ENCODE measurements at regions not wholly inside any gene's neighbourhood (a gene's known extent, or its start where the extent isn't known, plus 50 kb on each side); places are given as distances from the start of the nearest gene placed in this dataset.
"Not testable (repeated sequence)": the region's sequence is repeated elsewhere in the genome, so short reads cannot be mapped to it uniquely, and the experiment has no call there.

DNA sequence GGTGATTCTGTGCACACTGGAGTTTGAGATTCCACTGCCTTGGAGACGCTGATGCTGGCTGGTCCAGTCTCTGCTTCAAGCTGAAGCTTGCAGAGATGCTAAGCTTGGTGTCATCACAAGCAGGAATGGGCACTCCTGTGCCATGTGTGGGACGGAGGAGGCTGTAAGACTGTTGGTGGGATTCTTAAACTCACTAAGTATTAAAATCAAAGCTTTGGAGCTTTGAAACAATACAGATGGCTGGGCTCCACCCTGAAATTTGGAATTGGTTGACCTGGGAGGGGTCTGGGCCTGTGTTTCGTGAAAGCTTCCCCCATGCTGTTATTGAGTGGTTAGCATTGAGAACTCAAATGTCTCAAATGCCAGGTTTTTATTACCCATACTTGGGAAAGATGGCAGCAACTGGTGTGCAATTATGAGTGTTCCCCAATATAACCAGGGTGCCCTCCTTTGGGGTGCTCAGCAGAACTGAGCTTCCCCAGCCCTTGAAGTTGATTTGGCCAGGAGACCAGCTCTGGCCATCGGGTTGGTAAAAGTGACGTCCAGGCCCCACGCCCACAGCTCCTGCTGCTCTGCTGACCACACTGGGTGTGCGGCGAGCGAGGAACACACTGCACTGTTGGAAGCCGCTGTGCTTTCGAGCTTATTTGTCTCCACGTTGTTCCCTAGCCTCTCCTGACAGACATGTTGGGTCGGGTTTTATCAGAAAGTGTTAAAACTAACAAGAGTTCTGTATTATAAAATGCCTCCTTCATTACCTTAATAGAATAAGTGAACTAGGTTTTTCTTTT is 377.7 kb downstream of the GLRX3 start:
- H3K4me1 Mint-ChIP-seq, result no peaks in the 10 kb centered on the region
- no peak overlapping the region for H3K4me3 Mint-ChIP-seq
- no peak overlapping the region for H3K27ac Mint-ChIP-seq
- no peaks in the 10 kb centered on the region for H3K36me3 Mint-ChIP-seq (ENCODE audit: low read depth)
- no peaks in the 10 kb centered on the region for H3K9me3 ChIP-seq (ENCODE audit: control insufficient read depth, low read length, poor library complexity, severe bottlenecking)
- DNase-seq, result no peak
- peaks cover 39% of the 10 kb centered on the region for H3K27me3 Mint-ChIP-seq
- ATAC-seq, result no peak

DNA sequence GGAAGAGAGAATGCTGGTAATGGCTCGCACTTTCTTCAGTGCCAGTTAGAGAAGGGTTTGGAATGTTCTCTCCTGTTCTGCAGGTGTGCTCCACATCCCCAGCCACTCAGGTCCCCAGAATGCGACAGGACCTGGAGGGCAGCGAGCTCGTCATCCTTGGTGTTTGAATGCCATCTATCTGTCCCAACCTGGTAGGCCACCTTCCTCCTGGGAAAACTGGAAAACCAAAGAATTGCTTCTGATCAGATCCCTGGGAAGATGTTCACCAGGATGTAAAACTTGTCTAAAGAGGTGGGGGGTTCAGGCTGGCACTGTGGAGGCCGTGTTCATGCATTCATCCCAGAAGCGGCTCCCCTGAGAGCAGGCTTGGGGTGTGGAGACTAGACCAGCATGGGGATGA is 379.5 kb downstream of the GLRX3 start:
- no peaks in the 10 kb centered on the region for H3K36me3 Mint-ChIP-seq (ENCODE audit: low read depth)
- H3K27ac Mint-ChIP-seq, result no peak overlapping the region
- H3K4me1 Mint-ChIP-seq, result no peaks in the 10 kb centered on the region
- DNase-seq (no peak), ATAC-seq (no peak)
- no peak overlapping the region for H3K4me3 Mint-ChIP-seq
- no peaks in the 10 kb centered on the region for H3K9me3 ChIP-seq (ENCODE audit: control insufficient read depth, low read length, poor library complexity, severe bottlenecking)
- H3K27me3 Mint-ChIP-seq, result peaks cover 23% of the 10 kb centered on the region

DNA sequence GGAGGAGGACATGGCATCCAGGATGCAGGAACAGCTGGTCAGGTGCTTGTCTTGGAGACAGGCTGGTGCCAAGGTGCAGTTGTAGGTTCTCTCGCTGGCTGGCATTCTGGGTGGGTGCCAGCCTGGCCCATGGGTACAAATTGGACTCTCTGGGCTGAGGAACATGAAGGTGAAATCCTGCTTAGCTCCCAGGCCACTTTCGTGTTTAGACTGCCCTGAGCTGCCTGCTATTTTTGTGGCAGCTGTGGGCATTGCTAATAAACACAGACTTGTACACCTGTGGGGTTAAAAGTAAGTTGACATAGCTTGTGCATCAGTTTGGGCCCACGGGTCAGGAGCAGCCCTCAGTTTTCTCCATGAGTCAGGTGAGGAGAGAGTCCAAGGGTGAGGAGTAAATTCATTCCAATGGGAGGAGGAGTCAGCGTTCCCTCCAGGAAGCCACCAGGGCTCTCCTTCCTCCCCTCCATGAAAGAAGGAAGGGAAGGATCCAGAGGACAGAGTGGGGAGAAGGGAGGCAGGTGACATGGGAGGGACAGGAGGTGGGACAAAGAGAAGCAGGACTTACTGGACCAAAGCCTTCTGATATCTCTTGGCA is 380.0 kb downstream of the GLRX3 start:
- Mint-ChIP-seq H3K27ac (no peak overlapping the region), H3K4me1 (no peaks in the 10 kb centered on the region), H3K36me3 (ENCODE audit: low read depth) (no peaks in the 10 kb centered on the region), H3K4me3 (no peak overlapping the region), H3K27me3 (peaks cover 18% of the 10 kb centered on the region)
- DNase-seq (no peak), ATAC-seq (no peak)
- no peaks in the 10 kb centered on the region for H3K9me3 ChIP-seq (ENCODE audit: control insufficient read depth, low read length, poor library complexity, severe bottlenecking)

DNA sequence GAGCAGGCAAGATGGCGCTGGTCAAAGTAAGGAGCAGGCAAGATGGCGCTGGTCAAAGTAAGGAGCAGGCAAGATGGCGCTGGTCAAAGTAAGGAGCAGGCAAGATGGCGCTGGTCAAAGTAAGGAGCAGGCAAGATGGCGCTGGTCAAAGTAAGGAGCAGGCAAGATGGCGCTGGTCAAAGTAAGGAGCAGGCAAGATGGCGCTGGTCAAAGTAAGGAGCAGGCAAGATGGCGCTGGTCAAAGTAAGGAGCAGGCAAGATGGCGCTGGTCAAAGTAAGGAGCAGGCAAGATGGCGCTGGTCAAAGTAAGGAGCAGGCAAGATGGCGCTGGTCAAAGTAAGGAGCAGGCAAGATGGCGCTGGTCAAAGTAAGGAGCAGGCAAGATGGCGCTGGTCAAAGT is 382.7 kb downstream of the GLRX3 start:
- not testable (repeated sequence) for H3K9me3 ChIP-seq (ENCODE audit: control insufficient read depth, low read length, poor library complexity, severe bottlenecking); ATAC-seq

DNA sequence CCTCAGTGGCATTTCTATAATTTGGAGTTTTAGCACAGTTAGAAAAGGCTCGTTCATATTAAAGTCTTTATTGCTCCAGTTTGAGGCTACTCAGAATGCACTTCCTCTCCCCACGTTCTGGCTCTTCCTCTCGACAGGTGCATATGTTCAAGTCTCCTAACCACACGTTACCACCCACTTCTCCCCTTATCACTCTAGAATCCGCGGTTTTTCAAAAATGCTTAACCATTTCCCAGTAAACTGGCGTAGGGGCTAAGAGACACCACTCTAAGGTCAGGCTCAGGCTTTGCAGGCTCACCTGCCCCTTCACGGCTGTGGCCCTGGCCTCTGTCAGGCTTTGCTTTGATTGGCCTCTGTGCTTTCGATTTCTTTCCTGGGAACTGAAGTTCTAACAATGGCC is 383.6 kb downstream of the GLRX3 start:
- no peak for DNase-seq
- H3K27me3 Mint-ChIP-seq, result peaks cover 5% of the 10 kb centered on the region
- H3K9me3 ChIP-seq (ENCODE audit: control insufficient read depth, low read length, poor library complexity, severe bottlenecking), result no peaks in the 10 kb centered on the region
- no peak for ATAC-seq
- H3K4me3 Mint-ChIP-seq, result no peak overlapping the region
- no peak overlapping the region for H3K27ac Mint-ChIP-seq
- H3K36me3 Mint-ChIP-seq (ENCODE audit: low read depth), result no peaks in the 10 kb centered on the region
- H3K4me1 Mint-ChIP-seq, result no peaks in the 10 kb centered on the region

More for the DNA sequence above, 382.7 kb downstream of the GLRX3 start:
- not testable (repeated sequence) for H3K4me1 Mint-ChIP-seq; H3K27me3 Mint-ChIP-seq; DNase-seq; H3K27ac Mint-ChIP-seq; H3K4me3 Mint-ChIP-seq; H3K36me3 Mint-ChIP-seq (ENCODE audit: low read depth)

DNA sequence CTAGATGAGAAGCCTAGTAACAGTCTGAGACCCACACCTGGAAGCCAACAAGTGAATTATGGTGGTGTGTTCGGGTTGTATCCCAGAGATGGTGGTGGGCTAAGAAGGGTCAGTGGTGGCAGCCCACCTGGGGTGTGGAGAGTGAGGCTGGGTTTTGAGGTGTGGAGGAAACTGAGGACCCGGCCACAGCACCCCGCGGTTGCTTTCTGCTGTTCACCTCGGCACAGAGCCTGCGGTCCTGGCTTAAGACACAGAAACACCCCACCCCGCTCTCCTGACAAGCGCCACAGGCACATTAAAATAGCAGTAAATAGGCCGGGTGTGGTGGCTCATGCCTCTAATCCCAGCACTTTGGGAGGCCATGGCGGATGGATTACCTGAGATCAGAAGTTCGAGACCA is 395.1 kb downstream of the GLRX3 start:
- DNase-seq (no peak), ATAC-seq (no peak)
- H3K4me3 Mint-ChIP-seq, result no peak overlapping the region
- H3K4me1 Mint-ChIP-seq, result no peaks in the 10 kb centered on the region
- no peaks in the 10 kb centered on the region for H3K36me3 Mint-ChIP-seq (ENCODE audit: low read depth)
- H3K27me3 Mint-ChIP-seq, result peaks cover 4% of the 10 kb centered on the region
- H3K27ac Mint-ChIP-seq, result no peak overlapping the region
- H3K9me3 ChIP-seq (ENCODE audit: control insufficient read depth, low read length, poor library complexity, severe bottlenecking), result no peaks in the 10 kb centered on the region

DNA sequence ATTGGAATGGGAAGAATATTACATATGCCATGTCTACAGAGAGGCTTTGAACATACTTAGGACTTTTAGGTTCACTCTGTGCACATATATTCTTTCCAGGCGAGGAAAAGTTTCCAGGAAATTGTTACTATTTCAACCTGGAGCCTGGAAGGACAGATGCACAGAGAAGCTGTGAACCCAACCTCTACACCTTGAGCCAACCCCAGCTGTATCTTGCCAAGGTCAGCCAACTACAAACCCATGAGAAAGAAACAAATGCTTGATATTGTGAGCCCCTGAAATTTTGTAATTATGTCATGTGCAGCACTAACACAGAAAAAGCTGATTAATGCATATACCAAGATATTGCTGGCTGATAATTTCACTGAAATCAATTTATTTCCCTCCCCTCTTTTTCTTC is 404.9 kb downstream of the GLRX3 start:
- Mint-ChIP-seq H3K27me3 (peaks cover 14% of the 10 kb centered on the region), H3K36me3 (ENCODE audit: low read depth) (no peaks in the 10 kb centered on the region), H3K4me1 (no peaks in the 10 kb centered on the region), H3K4me3 (no peak overlapping the region), H3K27ac (no peak overlapping the region)
- no peak for DNase-seq
- ATAC-seq, result no peak
- no peaks in the 10 kb centered on the region for H3K9me3 ChIP-seq (ENCODE audit: control insufficient read depth, low read length, poor library complexity, severe bottlenecking)

DNA sequence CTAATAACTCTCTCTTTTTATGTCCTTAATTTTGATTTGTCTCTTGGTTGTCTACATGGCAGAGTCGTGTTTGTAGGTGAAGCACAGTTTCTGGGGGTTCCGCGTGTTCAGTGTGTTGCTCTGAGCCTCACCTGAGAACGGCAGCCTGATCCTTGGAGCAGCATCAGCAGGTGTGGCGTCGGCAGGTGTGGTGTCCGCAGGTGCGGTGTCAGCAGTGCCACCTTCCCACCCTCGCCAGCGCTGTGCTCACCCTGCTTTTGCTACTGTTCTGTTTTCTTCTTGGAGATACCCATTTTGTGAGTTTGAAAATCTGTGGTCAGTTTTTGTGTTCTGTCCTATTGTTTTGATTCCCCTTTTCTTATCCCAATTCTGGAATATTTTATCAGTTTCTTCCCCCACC is 406.6 kb downstream of the GLRX3 start:
- H3K9me3 ChIP-seq (ENCODE audit: control insufficient read depth, low read length, poor library complexity, severe bottlenecking), result no peaks in the 10 kb centered on the region
- ATAC-seq, result no peak
- Mint-ChIP-seq H3K4me3 (no peak overlapping the region), H3K36me3 (ENCODE audit: low read depth) (no peaks in the 10 kb centered on the region), H3K27ac (no peak overlapping the region), H3K27me3 (peaks cover 23% of the 10 kb centered on the region), H3K4me1 (no peaks in the 10 kb centered on the region)
- no peak for DNase-seq

DNA sequence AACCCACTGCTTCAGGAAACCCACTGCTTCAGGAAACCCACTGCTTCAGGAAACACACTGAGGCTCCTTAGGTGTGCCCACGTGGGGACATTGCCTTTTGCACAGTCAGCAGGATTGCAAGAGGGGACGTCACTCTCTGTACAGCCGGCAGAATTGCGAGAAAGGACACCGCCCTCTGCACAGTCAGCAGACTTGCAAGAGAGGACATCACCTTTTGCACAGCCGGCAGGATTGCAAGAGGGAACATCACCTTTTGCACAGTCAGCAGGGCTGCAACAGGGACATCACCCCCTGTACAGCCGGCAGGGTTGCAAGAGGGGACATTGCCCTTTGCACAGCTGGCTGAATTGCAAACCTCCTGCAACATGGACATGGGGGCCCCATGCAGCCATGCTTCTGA is 407.6 kb downstream of the GLRX3 start:
- no peak for ATAC-seq
- Mint-ChIP-seq H3K27me3 (peaks cover 31% of the 10 kb centered on the region), H3K4me3 (no peak overlapping the region), H3K36me3 (ENCODE audit: low read depth) (no peaks in the 10 kb centered on the region), H3K4me1 (no peaks in the 10 kb centered on the region), H3K27ac (no peak overlapping the region)
- DNase-seq, result no peak
- H3K9me3 ChIP-seq (ENCODE audit: control insufficient read depth, low read length, poor library complexity, severe bottlenecking), result no peaks in the 10 kb centered on the region

DNA sequence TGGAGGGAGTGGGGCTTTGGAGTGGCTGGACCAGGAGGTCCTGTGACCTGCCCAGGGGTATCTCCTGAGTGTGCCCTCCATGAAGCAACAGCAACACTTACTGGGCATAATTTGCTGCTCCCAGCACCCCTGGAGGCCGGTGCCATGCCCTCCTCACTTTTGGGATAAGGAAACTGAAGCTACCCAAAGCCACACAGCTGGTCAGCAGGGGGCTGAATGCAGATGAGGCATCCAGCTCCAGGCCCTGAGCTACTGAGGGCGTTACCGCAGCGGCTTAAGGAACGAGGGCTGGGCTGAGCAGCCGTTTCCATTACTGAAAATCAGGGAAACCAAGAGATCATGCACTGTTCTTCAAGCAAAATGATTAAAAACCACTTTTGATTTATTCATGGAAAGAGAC is 408.9 kb downstream of the GLRX3 start:
- ATAC-seq, result no peak
- Mint-ChIP-seq H3K27me3 (peaks cover 34% of the 10 kb centered on the region), H3K27ac (no peak overlapping the region)

DNA sequence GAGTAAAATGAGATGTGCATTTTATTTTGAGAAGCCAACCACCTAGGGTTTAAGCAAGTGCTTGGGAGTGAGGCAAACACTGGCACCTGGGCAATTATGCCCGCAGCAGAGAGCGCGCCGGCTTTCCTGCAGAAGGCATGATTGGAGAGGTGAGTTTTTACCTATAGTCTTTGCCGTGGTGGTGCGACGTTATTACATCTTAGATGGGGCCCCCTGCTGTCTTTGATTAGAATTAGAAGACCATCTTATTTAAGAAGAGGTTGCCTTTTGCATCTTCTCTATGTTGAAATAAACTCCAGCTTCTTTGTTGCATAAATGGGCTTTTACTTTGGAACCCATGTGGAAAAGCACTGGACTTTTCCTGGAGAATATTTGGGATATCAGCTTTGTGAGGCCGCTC is 409.5 kb downstream of the GLRX3 start:
- Mint-ChIP-seq H3K4me3 (no peak overlapping the region), H3K27me3 (peaks cover 34% of the 10 kb centered on the region), H3K36me3 (ENCODE audit: low read depth) (no peaks in the 10 kb centered on the region), H3K4me1 (no peaks in the 10 kb centered on the region), H3K27ac (no peak overlapping the region)
- ATAC-seq (no peak), DNase-seq (no peak)
- no peaks in the 10 kb centered on the region for H3K9me3 ChIP-seq (ENCODE audit: control insufficient read depth, low read length, poor library complexity, severe bottlenecking)

More for the DNA sequence above, 408.9 kb downstream of the GLRX3 start:
- no peaks in the 10 kb centered on the region for H3K36me3 Mint-ChIP-seq (ENCODE audit: low read depth)
- H3K4me1 Mint-ChIP-seq, result no peaks in the 10 kb centered on the region
- no peaks in the 10 kb centered on the region for H3K9me3 ChIP-seq (ENCODE audit: control insufficient read depth, low read length, poor library complexity, severe bottlenecking)
- H3K4me3 Mint-ChIP-seq, result no peak overlapping the region
- DNase-seq, result no peak

DNA sequence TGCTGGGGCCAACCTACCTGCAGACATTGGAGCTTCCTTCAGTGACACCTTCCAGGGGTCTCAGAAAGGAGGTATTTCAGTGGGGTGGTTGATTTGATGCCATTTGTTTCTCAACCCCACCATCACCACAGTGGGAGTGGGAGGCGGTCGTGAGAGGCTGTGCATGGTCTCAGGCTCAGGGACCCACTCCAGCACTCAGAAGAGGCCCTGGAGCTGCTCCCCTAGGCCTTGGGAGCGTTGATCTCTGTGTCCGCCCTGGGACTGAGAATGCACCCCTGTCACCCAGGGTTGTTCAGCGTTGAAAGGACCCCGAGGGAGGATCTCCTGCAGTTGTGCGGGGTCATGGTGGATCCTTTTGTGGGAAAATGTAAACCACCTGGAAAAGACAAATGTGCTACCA is 410.6 kb downstream of the GLRX3 start:
- no peaks in the 10 kb centered on the region for H3K4me1 Mint-ChIP-seq
- no peaks in the 10 kb centered on the region for H3K36me3 Mint-ChIP-seq (ENCODE audit: low read depth)
- DNase-seq (no peak), ATAC-seq (no peak)
- no peak overlapping the region for H3K4me3 Mint-ChIP-seq
- H3K9me3 ChIP-seq (ENCODE audit: control insufficient read depth, low read length, poor library complexity, severe bottlenecking), result no peaks in the 10 kb centered on the region
- no peak overlapping the region for H3K27ac Mint-ChIP-seq
- peaks cover 34% of the 10 kb centered on the region for H3K27me3 Mint-ChIP-seq

DNA sequence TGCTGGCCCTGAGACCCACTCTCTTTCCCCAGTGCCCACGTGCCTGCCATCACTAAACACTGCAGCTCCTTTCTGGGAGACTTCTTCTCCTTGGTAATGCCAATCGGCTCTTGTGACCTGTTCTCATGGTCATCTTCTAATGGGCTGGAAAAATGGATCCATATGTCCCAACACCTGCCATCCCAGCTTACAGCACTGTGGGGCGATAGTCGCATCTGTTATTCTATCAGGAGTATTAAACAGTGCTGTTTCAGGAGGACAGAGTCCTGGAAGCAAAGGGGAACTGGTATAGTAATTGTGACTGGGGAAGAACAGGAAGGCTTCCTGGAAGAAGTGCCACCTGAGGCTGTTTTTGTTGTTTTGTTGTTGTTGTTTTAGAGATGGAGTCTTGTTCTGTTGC is 411.2 kb downstream of the GLRX3 start:
- H3K27ac Mint-ChIP-seq, result no peak overlapping the region
- no peak overlapping the region for H3K4me3 Mint-ChIP-seq
- no peaks in the 10 kb centered on the region for H3K9me3 ChIP-seq (ENCODE audit: control insufficient read depth, low read length, poor library complexity, severe bottlenecking)
- no peak for DNase-seq
- H3K27me3 Mint-ChIP-seq, result peaks cover 34% of the 10 kb centered on the region
- H3K4me1 Mint-ChIP-seq, result no peaks in the 10 kb centered on the region
- ATAC-seq, result no peak
- no peaks in the 10 kb centered on the region for H3K36me3 Mint-ChIP-seq (ENCODE audit: low read depth)

All from T-helper 17 cell (primary cell).